Dedifferentiated amniotic fluid mesenchymal stem cell (primary cell): ENCODE measurements at regions not wholly inside any gene's neighbourhood (a gene's known extent, or its start where the extent isn't known, plus 50 kb on each side); places are given as distances from the start of the nearest gene placed in this dataset.
"Not testable (repeated sequence)": the region's sequence is repeated elsewhere in the genome, so short reads cannot be mapped to it uniquely, and the experiment has no call there.

Experiments
- DNase-seq: peaks from one replicate; pipeline ENCODE4 v3.0.0-alpha.2; 2016; ENCODE audit errors: extremely low spot score

DNA sequence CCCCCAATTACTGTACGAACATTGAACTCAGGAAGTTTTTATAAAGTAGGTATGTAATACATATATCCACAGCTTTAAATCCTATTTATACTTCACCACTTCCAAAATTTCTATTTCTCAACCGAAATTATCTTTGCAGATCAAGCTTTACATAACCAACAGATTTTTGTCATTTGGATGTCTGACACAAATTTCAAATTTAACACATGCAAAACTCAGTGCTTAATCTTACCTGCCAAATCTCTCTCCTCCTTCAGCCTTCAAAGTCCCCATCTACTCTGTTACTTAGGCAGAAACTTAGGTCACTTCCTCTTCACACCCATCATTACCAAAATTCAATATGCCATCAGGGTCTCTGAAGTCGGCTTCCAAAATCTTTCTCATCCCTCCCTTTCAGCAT, 990.1 kb upstream of the NRXN1 start:
- no peak for DNase-seq

DNA sequence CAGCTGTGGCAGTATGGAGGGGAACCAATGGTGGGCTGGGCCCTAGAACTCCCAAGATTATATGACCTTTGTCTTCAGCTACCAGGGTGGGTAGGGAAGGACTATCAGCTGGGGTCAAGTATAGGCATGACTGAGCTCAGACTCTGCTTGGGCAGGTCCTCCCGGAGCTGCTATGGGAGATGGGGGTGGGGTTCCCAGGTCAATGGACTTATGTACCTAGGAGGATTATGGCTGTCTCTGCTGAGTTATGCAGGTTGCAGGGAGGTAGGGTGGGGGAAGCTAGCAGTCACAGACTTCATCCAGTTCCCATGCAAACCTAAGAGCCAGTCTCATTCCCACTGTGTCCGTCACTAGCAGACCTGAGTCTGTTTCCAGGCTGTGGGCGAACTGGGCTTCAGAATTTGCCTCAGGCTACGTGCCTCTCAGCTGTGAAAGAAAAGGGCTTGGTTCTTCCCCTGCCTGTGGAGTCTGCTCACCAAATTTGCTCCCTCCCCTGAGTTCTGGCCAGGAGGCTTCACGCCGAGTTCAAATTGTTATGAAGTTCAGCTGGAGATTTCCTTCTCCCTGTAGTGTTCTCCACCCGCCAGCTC, 985.8 kb upstream of the NRXN1 start:
- no peak for DNase-seq

DNA sequence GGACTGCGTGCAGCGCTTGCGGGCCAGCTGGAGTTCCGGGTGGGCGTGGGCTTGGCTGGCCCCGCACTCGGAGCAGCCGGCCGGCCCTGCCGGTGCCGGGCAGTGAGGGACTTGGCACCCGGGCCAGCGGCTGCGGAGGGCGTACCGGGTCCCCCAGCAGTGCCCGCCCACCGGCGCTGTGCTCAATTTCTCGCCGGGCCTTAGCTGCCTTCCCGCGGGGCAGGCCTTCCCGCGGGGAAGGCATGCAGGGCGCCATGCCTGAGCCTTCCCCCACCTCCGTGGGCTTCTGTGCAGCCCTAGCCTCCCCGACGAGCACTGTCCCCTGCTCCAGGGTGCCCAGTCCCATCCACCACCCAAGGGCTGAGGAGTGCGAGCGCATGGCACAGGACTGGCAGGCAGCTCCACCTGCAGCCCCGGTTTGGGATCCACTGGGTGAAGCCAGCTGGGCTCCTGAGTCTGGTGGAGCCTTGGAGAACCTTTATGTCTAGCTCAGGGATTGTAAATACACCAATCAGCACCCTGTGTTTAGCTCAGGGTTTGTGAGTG, 975.0 kb upstream of the NRXN1 start:
- not testable (repeated sequence) for DNase-seq

DNA sequence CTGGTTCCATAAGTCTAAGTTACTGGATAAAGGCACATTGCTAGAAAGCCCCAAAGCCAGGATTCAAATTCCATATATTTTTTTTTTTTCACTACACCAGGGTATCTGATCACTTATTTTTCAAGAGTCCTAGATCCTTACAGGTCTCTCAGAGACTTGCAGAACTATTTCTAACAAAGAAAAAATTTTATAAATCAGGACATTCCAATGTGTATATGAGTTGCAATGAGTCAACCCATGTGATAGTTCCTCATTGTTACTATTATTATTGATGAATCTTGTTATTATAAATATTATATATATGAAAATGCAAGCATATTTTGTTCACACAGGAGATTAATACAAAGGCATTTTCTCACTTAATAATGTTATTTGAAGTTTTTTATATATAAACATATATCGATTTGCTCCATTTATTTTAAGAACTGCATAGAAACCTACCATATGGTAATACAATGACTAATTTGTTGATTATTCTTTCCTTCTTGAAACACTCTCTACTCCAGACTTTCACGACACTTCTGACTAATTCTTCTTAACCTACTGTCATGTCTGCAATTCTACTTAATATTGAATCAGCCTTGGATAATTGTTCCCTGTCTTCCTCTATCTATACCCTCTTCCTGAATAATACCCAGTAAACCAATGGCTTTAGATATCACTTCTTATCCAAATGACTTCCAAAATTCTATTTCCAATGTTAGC, 968.4 kb upstream of the NRXN1 start:
- DNase-seq: no peak

DNA sequence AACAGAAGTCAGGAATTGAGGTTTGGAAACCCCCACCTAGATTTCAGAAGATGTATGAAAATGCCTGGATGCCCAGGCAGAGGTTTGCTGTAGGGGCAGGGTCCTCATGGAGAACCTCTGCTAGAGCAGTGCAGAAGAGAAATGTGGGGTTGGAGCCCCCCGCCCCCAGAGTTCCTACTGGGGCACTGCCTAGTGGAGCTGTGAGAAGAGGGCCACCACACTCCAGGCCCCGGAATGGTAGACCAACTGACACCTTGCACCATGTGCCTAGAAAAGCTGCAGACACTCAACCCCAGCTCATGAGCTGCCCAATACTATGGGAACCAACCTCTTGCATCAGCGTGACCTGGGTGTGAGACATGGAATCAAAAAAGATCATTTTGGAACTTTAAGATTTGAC, 967.0 kb upstream of the NRXN1 start:
- no peak for DNase-seq

DNA sequence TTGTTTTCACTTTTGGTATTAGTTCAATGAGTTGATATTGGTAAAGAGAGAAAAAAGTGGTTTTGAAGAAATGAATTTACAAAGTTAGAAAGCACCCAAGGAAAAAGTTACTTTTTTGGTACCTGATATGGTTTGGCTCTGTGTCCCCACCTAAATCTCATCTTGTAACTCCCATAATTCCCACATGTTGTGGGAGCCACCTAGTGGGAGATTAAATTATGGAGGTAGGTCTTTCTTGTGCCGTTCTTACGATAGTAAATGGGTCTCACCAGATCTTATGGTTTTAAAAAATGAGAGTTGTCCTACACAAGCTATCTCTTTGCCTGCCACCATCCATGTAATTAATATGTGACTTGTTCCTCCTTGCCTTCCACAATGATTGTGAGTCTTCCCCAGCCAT, 965.6 kb upstream of the NRXN1 start:
- no peak for DNase-seq

DNA sequence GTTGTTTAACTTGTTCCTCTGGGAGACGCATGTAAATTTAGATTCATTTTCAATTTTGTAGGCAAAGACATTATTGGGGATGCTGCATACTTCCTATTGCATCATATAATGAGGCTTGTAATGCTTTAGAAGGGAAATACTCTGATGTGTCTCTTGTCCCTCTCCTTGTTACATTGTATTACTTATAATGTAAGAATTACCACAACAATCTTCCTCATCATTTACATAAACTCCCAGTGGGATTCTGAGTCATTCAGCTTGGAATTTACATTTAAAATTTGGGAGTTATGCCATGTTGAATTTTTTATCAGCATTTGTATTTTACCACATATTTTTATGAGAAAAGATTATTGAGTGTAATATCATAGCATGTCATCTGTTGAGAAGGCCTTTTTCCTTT, 963.4 kb upstream of the NRXN1 start:
- peak; percentile 83 for DNase-seq

- DNase-seq: no peak
Observed at GRCh38 chr2:51994123-51994763, 962.3 kb upstream of the NRXN1 start.

GRCh38 chr2:51990684-51991083, 958.8 kb upstream of the NRXN1 start:
- DNase-seq: no peak

DNA sequence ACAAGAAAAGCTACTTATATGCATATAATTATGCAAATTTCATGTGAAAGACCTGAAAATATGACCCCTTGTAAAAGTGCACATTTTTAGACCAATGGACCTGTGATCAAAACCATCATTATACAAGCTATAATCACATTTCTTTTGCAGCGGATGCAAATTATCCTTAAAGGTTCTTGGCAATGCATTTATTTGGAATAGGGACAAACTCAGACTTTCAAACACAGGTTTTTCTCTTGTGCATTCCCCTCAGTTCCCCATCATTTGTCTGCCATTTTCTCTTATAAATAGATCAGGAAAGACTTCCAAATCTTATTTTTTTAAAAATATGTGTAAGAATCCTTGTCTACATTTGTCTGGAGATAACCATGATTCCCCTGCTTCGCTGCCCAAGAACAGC, 954.2 kb upstream of the NRXN1 start:
- DNase-seq: no peak

DNA sequence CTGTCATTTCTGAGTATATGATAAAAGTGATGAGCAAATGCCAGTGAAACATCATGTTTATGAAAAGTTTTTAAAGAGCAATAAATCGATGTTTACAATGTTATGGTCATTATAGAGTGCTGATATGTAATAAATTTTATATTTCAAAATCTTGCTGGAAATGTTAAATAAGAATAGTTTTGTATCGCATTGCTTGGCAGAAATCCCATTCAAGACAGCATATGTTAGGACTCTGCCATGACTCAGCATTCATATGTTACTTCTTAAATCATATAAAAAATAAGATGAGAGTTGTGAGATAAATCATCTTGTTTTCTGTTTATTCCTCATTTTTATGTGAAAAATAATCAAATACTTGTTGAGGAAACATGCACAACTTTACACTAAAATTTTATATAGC, 949.9 kb upstream of the NRXN1 start:
- peak; percentile 66 for DNase-seq

DNA sequence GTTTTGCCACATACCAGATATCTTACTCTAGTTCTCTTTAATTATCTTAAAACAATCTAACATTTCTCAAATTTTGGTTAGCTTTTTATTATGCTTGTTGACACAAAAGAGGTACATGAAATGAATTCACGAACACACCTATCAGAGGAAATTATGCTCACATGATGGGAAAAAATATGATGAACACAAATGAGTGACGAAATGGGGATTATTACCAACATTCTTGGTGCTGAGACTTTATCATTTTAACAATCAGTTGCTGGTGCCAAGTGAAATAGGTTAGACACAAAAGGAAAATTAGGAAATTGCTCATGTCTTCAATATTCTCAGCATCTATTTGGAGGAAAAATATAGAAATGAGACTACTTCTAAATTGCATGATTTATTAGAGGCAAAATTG, 944.7 kb upstream of the NRXN1 start:
- DNase-seq: no peak

- DNase-seq: no peak
Observed at GRCh38 chr2:51971136-51971535, 939.2 kb upstream of the NRXN1 start.

DNA sequence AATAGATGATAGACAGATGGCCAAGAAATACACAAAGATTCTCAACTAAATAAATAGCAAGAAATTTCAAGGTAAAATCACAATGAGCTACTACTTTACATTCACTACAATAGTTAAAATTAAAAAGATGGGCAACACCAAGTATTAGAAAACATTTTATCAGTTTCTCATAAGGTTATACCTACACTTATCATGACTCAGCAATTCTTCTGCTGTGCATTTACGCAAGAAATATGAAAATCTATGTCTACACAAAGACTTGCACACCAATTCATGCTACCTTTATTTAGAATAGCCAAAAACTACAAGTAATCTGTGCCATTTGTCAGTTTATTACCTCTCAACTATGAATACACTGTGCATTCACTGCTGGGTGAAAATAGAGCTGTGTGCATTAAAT, 937.4 kb upstream of the NRXN1 start:
- DNase-seq: no peak

DNA sequence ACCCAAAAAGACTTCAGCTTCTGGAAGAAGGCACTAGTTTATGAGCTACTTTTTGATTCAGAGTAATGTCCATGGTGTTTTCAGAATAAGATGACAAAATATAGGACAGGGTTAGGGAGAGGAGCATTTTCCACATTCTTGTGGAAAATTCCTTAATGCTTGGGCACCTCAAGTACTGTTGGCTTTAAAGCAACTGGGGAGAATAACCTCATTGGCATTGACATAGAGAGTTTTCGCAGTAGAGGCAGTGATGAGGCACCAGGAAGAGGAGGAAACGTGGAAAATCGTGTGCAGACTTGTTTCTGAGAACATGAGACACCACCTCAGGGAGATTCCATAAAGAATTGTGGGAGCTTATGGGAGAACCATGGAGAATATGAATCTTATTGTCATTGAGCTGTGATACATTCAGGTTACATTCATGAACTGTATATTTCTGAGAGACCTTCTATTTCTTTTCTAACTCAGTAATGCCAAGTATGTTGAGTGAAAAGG, 929.0 kb upstream of the NRXN1 start:
- DNase-seq: no peak

- no peak for DNase-seq
Observed at GRCh38 chr2:51960281-51960680, 928.3 kb upstream of the NRXN1 start.

- no peak for DNase-seq
Observed at GRCh38 chr2:51959696-51960095, 927.8 kb upstream of the NRXN1 start.

DNA sequence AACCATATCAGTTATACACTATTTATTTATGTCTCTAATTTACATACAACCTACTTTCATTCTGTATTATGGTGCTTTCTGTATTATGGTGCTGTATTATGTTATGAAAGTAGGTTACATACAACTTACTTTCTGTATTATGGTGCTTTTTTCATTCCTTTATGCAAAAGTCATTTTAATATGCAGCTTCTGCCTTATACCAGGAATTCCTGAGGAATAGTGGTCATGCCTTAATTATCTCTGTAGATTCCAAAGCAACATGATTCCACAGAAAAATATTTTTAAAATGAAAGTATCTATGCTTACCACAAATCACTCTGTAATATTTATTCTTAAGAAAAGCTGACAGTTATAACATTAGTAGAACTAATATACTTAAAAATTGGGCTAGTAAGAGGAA, 922.0 kb upstream of the NRXN1 start:
- DNase-seq: peak; percentile 81

GRCh38 chr2:51921076-51921475, 889.1 kb upstream of the NRXN1 start:
- no peak for DNase-seq

DNA sequence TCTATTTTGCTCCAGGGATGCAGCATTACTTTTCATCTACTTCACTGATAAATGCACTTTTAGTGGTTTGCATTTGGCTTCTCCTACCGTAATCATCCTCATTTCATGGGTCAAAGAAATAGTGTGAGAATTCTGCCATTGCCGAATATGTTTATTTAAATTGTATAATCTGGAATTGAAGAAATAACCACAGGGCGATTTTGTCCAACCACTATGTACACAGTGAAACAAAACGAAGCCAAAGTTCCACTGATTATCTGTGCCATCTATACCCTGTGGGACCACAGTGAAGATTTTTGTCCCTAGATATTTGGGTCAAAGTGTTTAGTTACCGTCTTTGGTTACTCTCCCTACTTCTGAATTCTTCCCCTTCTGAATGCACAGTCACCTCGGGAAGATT, 888.6 kb upstream of the NRXN1 start:
- no peak for DNase-seq

DNA sequence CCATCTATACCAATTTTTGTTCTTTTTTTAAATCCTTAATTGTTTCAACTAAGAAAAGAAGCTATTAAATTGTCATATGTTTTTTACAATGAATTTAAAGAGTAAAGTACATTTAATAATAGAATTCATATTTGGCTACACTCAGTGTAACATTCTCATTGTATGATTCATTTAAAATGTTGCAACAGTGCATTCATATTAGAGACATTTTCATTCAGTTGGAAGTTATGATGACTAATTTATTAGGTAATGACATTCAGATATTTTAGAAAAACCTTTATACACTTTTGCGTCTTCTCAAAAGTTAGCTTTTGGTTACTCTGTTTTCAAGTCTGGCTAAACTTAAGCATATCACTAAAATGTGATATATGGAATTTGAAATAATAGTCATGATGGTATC, 887.5 kb upstream of the NRXN1 start:
- DNase-seq: peak; percentile 62

- DNase-seq: no peak
Observed at GRCh38 chr2:51918113-51918512, 886.2 kb upstream of the NRXN1 start.

DNA sequence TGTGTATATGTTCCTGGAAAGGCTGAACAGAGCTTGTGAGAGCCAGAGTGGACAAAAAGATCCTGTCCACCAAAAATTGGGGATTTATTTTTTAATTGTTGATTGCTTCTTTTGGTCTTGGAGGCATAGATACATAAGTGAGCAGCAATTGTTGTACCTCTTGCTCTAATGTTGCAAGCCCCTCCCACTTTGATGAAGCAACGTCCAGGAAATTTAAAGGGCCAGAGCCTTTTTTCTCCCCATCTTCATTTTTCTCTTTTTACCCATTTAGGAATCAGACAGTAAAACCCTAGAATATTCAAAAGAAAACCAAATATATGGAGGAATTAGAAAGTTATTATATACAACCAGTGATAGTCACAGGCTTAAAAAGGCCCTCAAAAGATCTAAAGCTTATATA, 871.8 kb upstream of the NRXN1 start:
- DNase-seq: no peak
